ENCODE measurements at regions not wholly inside any gene's neighbourhood (a gene's known extent, or its start where the extent isn't known, plus 50 kb on each side); places are given as distances from the start of the nearest gene placed in this dataset.

DNA sequence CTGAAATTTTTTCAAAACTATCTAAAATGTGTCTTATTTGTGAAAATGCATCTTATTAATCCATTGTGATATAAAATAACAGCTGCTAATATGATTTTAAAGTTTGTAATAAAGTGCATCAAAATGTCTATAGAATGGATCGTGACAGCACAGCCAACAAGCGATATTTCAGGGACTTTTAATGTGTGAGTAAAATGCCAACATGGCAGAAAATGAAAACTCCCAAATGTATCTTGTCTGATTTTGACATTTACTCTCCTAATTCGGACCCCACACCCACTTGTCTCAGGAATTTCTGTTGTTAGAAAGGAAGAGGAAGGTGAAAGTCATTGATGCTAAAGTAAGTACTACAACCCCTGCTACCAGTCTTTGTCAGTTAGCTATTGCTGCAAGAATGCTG is 273.9 kb downstream of the SATB1 start:
- H3K27me3 ChIP-seq (ENCODE audit: insufficient read depth, low read length), result no peaks in the 10 kb centered on the region
- no peaks in the 10 kb centered on the region for H3K79me2 ChIP-seq (ENCODE audit: control insufficient read depth, insufficient read depth, low read length, unreplicated experiment)
- no peak overlapping the region for H2AFZ ChIP-seq (ENCODE audit: low read length, unreplicated experiment)
- no peaks in the 10 kb centered on the region for H3K36me3 ChIP-seq (ENCODE audit: insufficient read depth, low read length)
- no peak overlapping the region for H3K4me3 ChIP-seq (ENCODE audit: low read depth, low read length)
- H3K27ac ChIP-seq (ENCODE audit: low read depth, low read length), result no peak overlapping the region
- H3K4me1 ChIP-seq (ENCODE audit: control insufficient read depth, insufficient read depth, low read length, unreplicated experiment), result peaks cover 13% of the 10 kb centered on the region

GRCh38 chr3:18149935-18150334 is 275.2 kb downstream of the SATB1 start:
- no peak overlapping the region for H3K27ac ChIP-seq (ENCODE audit: low read depth, low read length)
- H3K4me1 ChIP-seq (ENCODE audit: control insufficient read depth, insufficient read depth, low read length, unreplicated experiment), result peaks cover 13% of the 10 kb centered on the region
- H3K4me3 ChIP-seq (ENCODE audit: low read depth, low read length), result no peak overlapping the region
- no peak overlapping the region for H2AFZ ChIP-seq (ENCODE audit: low read length, unreplicated experiment)
- H3K27me3 ChIP-seq (ENCODE audit: insufficient read depth, low read length), result no peaks in the 10 kb centered on the region
- no peaks in the 10 kb centered on the region for H3K79me2 ChIP-seq (ENCODE audit: control insufficient read depth, insufficient read depth, low read length, unreplicated experiment)
- H3K36me3 ChIP-seq (ENCODE audit: insufficient read depth, low read length), result no peaks in the 10 kb centered on the region

DNA sequence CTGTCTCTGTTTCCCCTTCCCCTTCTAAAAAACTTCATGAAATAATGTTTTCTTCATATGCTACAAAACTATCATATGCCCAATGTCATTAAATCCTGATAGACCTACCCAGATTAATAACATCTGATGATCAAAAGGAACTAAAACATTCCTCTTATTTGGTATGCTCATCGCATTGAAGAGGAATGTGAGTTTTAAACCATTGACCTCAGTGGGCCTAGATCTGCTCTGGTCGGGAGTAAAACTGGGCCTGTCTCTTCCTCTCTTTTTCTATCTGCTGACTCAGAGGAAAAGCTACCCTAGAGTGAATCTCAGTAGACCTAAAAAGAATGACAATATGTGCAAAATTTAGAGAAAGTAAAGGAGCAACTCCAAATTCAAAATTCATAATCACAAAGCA is 275.8 kb downstream of the SATB1 start:
- H3K36me3 ChIP-seq (ENCODE audit: insufficient read depth, low read length), result no peaks in the 10 kb centered on the region
- H2AFZ ChIP-seq (ENCODE audit: low read length, unreplicated experiment), result no peak overlapping the region
- peaks cover 13% of the 10 kb centered on the region for H3K4me1 ChIP-seq (ENCODE audit: control insufficient read depth, insufficient read depth, low read length, unreplicated experiment)

DNA sequence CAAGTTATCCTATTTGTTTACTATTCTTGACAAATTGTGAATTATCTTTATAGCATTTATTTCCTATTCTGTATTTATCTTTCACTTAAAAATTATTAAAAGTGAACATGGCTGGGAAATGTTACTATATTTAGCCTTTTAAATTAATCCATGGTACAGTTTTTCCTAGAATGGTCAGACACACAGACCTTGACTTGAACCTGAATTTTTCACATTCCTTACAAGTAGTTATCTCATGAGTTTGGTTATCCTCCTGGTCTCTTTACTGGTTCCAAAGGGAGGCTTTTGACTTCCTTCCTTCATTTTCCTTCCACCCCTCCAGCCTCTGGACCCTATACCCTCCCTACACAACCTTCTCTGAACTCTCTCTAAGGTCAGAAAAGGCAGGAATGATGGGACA is 280.6 kb downstream of the SATB1 start:
- Histone ChIP-seq H3K27me3 (ENCODE audit: insufficient read depth, low read length) (no peaks in the 10 kb centered on the region), H2AFZ (ENCODE audit: low read length, unreplicated experiment) (no peak overlapping the region), H3K4me3 (ENCODE audit: low read depth, low read length) (no peak overlapping the region), H3K36me3 (ENCODE audit: insufficient read depth, low read length) (no peaks in the 10 kb centered on the region), H3K79me2 (ENCODE audit: control insufficient read depth, insufficient read depth, low read length, unreplicated experiment) (no peaks in the 10 kb centered on the region), H3K4me1 (ENCODE audit: control insufficient read depth, insufficient read depth, low read length, unreplicated experiment) (no peaks in the 10 kb centered on the region), H3K27ac (ENCODE audit: low read depth, low read length) (no peak overlapping the region)

More for the DNA sequence above, 275.8 kb downstream of the SATB1 start:
- H3K79me2 ChIP-seq (ENCODE audit: control insufficient read depth, insufficient read depth, low read length, unreplicated experiment), result no peaks in the 10 kb centered on the region
- no peak overlapping the region for H3K4me3 ChIP-seq (ENCODE audit: low read depth, low read length)
- H3K27me3 ChIP-seq (ENCODE audit: insufficient read depth, low read length), result no peaks in the 10 kb centered on the region
- no peak overlapping the region for H3K27ac ChIP-seq (ENCODE audit: low read depth, low read length)

GRCh38 chr3:18143258-18143780 is 281.8 kb downstream of the SATB1 start:
- Histone ChIP-seq H3K27me3 (ENCODE audit: insufficient read depth, low read length) (no peaks in the 10 kb centered on the region), H3K79me2 (ENCODE audit: control insufficient read depth, insufficient read depth, low read length, unreplicated experiment) (no peaks in the 10 kb centered on the region), H3K4me3 (ENCODE audit: low read depth, low read length) (no peak overlapping the region), H3K36me3 (ENCODE audit: insufficient read depth, low read length) (no peaks in the 10 kb centered on the region), H3K4me1 (ENCODE audit: control insufficient read depth, insufficient read depth, low read length, unreplicated experiment) (no peaks in the 10 kb centered on the region), H3K27ac (ENCODE audit: low read depth, low read length) (no peak overlapping the region), H2AFZ (ENCODE audit: low read length, unreplicated experiment) (no peak overlapping the region)

DNA sequence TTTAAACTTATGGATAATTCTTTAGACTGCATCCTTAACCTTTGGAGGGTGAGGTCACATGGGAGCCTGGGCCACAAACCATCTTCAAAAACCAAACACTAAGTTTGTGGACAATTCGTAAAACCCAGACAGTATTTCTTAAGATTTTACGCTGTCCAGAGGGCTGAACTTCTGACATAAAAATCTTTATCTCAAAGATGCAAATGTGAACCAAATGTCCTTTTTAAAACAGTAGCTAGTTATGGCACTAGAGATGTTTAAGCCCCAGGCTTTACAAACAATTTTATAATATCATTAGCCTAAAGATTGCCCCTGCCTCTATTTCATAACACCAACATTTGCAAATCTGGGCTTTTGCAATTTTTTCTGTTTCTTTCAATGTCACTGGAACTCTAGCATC is 287.2 kb downstream of the SATB1 start:
- H3K4me3 ChIP-seq (ENCODE audit: low read depth, low read length), result no peak overlapping the region
- no peaks in the 10 kb centered on the region for H3K79me2 ChIP-seq (ENCODE audit: control insufficient read depth, insufficient read depth, low read length, unreplicated experiment)
- H3K27ac ChIP-seq (ENCODE audit: low read depth, low read length), result no peak overlapping the region
- H2AFZ ChIP-seq (ENCODE audit: low read length, unreplicated experiment), result no peak overlapping the region
- no peaks in the 10 kb centered on the region for H3K27me3 ChIP-seq (ENCODE audit: insufficient read depth, low read length)
- H3K36me3 ChIP-seq (ENCODE audit: insufficient read depth, low read length), result no peaks in the 10 kb centered on the region
- H3K4me1 ChIP-seq (ENCODE audit: control insufficient read depth, insufficient read depth, low read length, unreplicated experiment), result peaks cover 24% of the 10 kb centered on the region

GRCh38 chr3:18135060-18135814 is 289.9 kb downstream of the SATB1 start:
- peak overlapping the region; percentile 6; the same call in 1 of the 2 replicates for H3K4me3 ChIP-seq (ENCODE audit: low read depth, low read length)
- no peaks in the 10 kb centered on the region for H3K79me2 ChIP-seq (ENCODE audit: control insufficient read depth, insufficient read depth, low read length, unreplicated experiment)
- H2AFZ ChIP-seq (ENCODE audit: low read length, unreplicated experiment), result peak overlapping the region; percentile 67
- peak overlapping the region; percentile 95 for H3K27ac ChIP-seq (ENCODE audit: low read depth, low read length)
- H3K36me3 ChIP-seq (ENCODE audit: insufficient read depth, low read length), result no peaks in the 10 kb centered on the region
- H3K27me3 ChIP-seq (ENCODE audit: insufficient read depth, low read length), result no peaks in the 10 kb centered on the region
- H3K4me1 ChIP-seq (ENCODE audit: control insufficient read depth, insufficient read depth, low read length, unreplicated experiment), result peaks cover 24% of the 10 kb centered on the region

DNA sequence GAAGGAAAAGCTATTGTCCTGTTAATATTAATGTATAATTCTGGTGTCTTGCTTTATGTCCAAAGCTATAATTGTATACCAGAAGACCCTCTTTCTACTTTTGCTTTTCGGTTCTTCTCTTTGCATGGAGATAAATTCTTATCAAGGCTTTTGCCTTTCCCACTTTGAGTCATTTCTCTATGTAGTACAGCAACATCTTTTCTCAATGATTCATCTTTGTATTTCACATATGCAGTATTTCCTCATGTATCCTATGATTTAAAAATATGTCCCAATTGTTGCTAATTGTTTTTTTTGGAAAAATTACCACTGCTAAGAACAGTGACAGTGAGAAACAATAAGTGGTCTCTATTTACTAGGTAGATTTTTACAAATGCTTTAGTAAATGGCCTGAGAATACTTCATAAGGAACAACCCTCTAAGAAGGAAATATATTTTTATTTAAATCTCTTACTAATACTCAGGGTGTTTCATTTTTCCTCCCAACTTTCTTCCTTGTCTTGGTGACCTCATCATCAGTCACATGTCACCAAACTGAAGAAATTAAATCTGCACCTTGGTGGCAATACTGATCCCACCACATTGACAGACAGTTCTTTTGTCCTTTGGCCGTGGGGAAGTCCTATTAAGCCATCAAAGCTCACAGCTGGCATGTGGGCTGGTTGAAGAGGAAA is 290.6 kb downstream of the SATB1 start:
- H2AFZ ChIP-seq (ENCODE audit: low read length, unreplicated experiment), result peak overlapping the region; percentile 67
- H3K4me3 ChIP-seq (ENCODE audit: low read depth, low read length), result peak overlapping the region; percentile 6; the same call in 1 of the 2 replicates
- peak overlapping the region; percentile 95 for H3K27ac ChIP-seq (ENCODE audit: low read depth, low read length)
- peaks cover 24% of the 10 kb centered on the region for H3K4me1 ChIP-seq (ENCODE audit: control insufficient read depth, insufficient read depth, low read length, unreplicated experiment)
- no peaks in the 10 kb centered on the region for H3K36me3 ChIP-seq (ENCODE audit: insufficient read depth, low read length)
- H3K27me3 ChIP-seq (ENCODE audit: insufficient read depth, low read length), result no peaks in the 10 kb centered on the region
- no peaks in the 10 kb centered on the region for H3K79me2 ChIP-seq (ENCODE audit: control insufficient read depth, insufficient read depth, low read length, unreplicated experiment)

- Histone ChIP-seq H3K79me2 (ENCODE audit: control insufficient read depth, insufficient read depth, low read length, unreplicated experiment) (no peaks in the 10 kb centered on the region), H3K27ac (ENCODE audit: low read depth, low read length) (no peak overlapping the region), H2AFZ (ENCODE audit: low read length, unreplicated experiment) (peak overlapping the region; percentile 9), H3K27me3 (ENCODE audit: insufficient read depth, low read length) (no peaks in the 10 kb centered on the region), H3K4me1 (ENCODE audit: control insufficient read depth, insufficient read depth, low read length, unreplicated experiment) (peaks cover 24% of the 10 kb centered on the region), H3K4me3 (ENCODE audit: low read depth, low read length) (no peak overlapping the region), H3K36me3 (ENCODE audit: insufficient read depth, low read length) (no peaks in the 10 kb centered on the region)
Measured at GRCh38 chr3:18132991-18133390, 292.1 kb downstream of the SATB1 start.

- no peak overlapping the region for H2AFZ ChIP-seq (ENCODE audit: low read length, unreplicated experiment)
- no peak overlapping the region for H3K4me3 ChIP-seq (ENCODE audit: low read depth, low read length)
- no peaks in the 10 kb centered on the region for H3K27me3 ChIP-seq (ENCODE audit: insufficient read depth, low read length)
- H3K4me1 ChIP-seq (ENCODE audit: control insufficient read depth, insufficient read depth, low read length, unreplicated experiment), result peaks cover 11% of the 10 kb centered on the region
- H3K79me2 ChIP-seq (ENCODE audit: control insufficient read depth, insufficient read depth, low read length, unreplicated experiment), result no peaks in the 10 kb centered on the region
- no peak overlapping the region for H3K27ac ChIP-seq (ENCODE audit: low read depth, low read length)
- no peaks in the 10 kb centered on the region for H3K36me3 ChIP-seq (ENCODE audit: insufficient read depth, low read length)
Measured at GRCh38 chr3:18127859-18128681, 297.1 kb downstream of the SATB1 start.

All from ACC112 (cell line).